H9 (cell line): ENCODE measurements at regions not wholly inside any gene's neighbourhood (a gene's known extent, or its start where the extent isn't known, plus 50 kb on each side); places are given as distances from the start of the nearest gene placed in this dataset.

Source experiments
- DNase-seq: peaks from one replicate; pipeline ENCODE4 v3.0.0-alpha.2; 2017
- H2AFZ ChIP-seq: one replicate; pipeline ENCODE4 v1.6.1; 2013; ENCODE audit warnings: mild to moderate bottlenecking, low read length, control low read depth, moderate library complexity
- H2AK5ac ChIP-seq: 2 replicates; pipeline ENCODE4 v1.6.1; 2013; ENCODE audit warnings: low read length, control low read depth, mixed read lengths; ENCODE audit not compliant: insufficient read length
- H2BK120ac ChIP-seq: one replicate; pipeline ENCODE4 v1.6.1; 2013; ENCODE audit warnings: low read depth, mild to moderate bottlenecking, low read length, control low read depth, inconsistent platforms; ENCODE audit not compliant: poor library complexity, severe bottlenecking
- H2BK12ac ChIP-seq: 2 replicates; pipeline ENCODE4 v1.6.1; 2013; ENCODE audit warnings: low read length, control low read depth, mixed read lengths, low read depth; ENCODE audit not compliant: insufficient read length
- H2BK15ac ChIP-seq: 2 replicates; pipeline ENCODE4 v1.6.1; 2013; ENCODE audit warnings: low read depth, low read length, control low read depth
- H2BK20ac ChIP-seq: one replicate; pipeline ENCODE4 v1.6.1; 2013; ENCODE audit warnings: low read depth, mild to moderate bottlenecking, low read length, control low read depth, inconsistent platforms; ENCODE audit not compliant: poor library complexity, severe bottlenecking
- H2BK5ac ChIP-seq: 2 replicates; pipeline ENCODE4 v1.6.1; 2013; ENCODE audit warnings: low read length, control low read depth, mixed read lengths; ENCODE audit not compliant: insufficient read length
- H3K14ac ChIP-seq: 2 replicates; pipeline ENCODE4 v1.6.1; 2013; ENCODE audit warnings: low read length, control low read depth; ENCODE audit not compliant: insufficient read depth
- H3K18ac ChIP-seq: 2 replicates; pipeline ENCODE4 v1.6.1; 2013; ENCODE audit warnings: low read depth, mild to moderate bottlenecking, mixed read lengths, low read length, control low read depth; ENCODE audit not compliant: insufficient read length
- H3K23ac ChIP-seq: 2 replicates; pipeline ENCODE4 v1.6.1; 2013; ENCODE audit warnings: low read length, control low read depth, mixed read lengths, low read depth; ENCODE audit not compliant: insufficient read length
- H3K23me2 ChIP-seq: 2 replicates; pipeline ENCODE4 v1.6.1; 2013; ENCODE audit warnings: low read depth, mild to moderate bottlenecking, mixed read lengths, low read length, control low read depth; ENCODE audit not compliant: insufficient read length, poor library complexity, severe bottlenecking
- H3K27ac ChIP-seq: 2 replicates; pipeline ENCODE4 v1.5.1; 2013; ENCODE audit warnings: low read length, control low read depth, mixed read lengths, low read depth; ENCODE audit not compliant: insufficient read length
- H3K27me3 ChIP-seq: 2 replicates; pipeline ENCODE4 v1.6.1; 2013; ENCODE audit warnings: low read length, control low read depth, inconsistent platforms; ENCODE audit not compliant: insufficient read depth
- H3K4ac ChIP-seq: 2 replicates; pipeline ENCODE4 v1.6.1; 2013; ENCODE audit warnings: low read depth, mild to moderate bottlenecking, control low read depth, inconsistent platforms, low read length, moderate library complexity
- H3K4me1 ChIP-seq: 2 replicates; pipeline ENCODE4 v1.6.1; 2013; ENCODE audit warnings: low read length, control low read depth, inconsistent platforms; ENCODE audit not compliant: insufficient read depth
- H3K4me2 ChIP-seq: 2 replicates; pipeline ENCODE4 v1.6.1; 2013; ENCODE audit warnings: low read length, control low read depth, mixed read lengths; ENCODE audit not compliant: insufficient read length, insufficient read depth
- H3K56ac ChIP-seq: 2 replicates; pipeline ENCODE4 v1.6.1; 2013; ENCODE audit warnings: low read depth, mild to moderate bottlenecking, mixed read lengths, low read length, control low read depth; ENCODE audit not compliant: insufficient read length
- H3K79me1 ChIP-seq: 2 replicates; pipeline ENCODE4 v1.6.1; 2013; ENCODE audit warnings: low read depth, mild to moderate bottlenecking, moderate library complexity, low read length, control low read depth, inconsistent platforms; ENCODE audit not compliant: insufficient read depth, poor library complexity, severe bottlenecking
- H3K79me2 ChIP-seq: 2 replicates; pipeline ENCODE4 v1.6.1; 2013; ENCODE audit warnings: low read length, control low read depth, inconsistent platforms; ENCODE audit not compliant: insufficient read depth
- H3K9ac ChIP-seq: 2 replicates; pipeline ENCODE4 v1.6.1; 2013; ENCODE audit warnings: low read length, control low read depth, mixed read lengths; ENCODE audit not compliant: insufficient read length; ENCODE audit errors: extremely low read depth
- H3K9me3 ChIP-seq: one replicate; pipeline ENCODE4 v1.6.1; 2013; ENCODE audit warnings: low read depth, low read length, inconsistent platforms; ENCODE audit not compliant: control insufficient read depth
- H3T11ph ChIP-seq: one replicate; pipeline ENCODE4 v1.6.1; 2013; ENCODE audit warnings: mild to moderate bottlenecking, low read length, control low read depth, inconsistent platforms
- H4K20me1 ChIP-seq: one replicate; pipeline ENCODE4 v1.6.1; 2013; ENCODE audit not compliant: control insufficient read depth, insufficient read length, insufficient read depth
- H4K5ac ChIP-seq: 2 replicates; pipeline ENCODE4 v1.6.1; 2013; ENCODE audit warnings: low read depth, mild to moderate bottlenecking, mixed read lengths, low read length, control low read depth; ENCODE audit not compliant: insufficient read length
- H4K8ac ChIP-seq: replicated peaks from 2 replicates; pipeline ENCODE4 v1.6.1; 2013; ENCODE audit warnings: low read length, control low read depth, mixed read lengths, low read depth; ENCODE audit not compliant: insufficient read length
- H4K91ac ChIP-seq: 2 replicates; pipeline ENCODE4 v1.6.1; 2013; ENCODE audit warnings: low read depth, mild to moderate bottlenecking, moderate library complexity, mixed read lengths, low read length, control low read depth; ENCODE audit not compliant: insufficient read length
- H3K27ac Mint-ChIP-seq, 3 experiments: 2 replicates in 2 of 3; 3 replicates in 1 of 3; pipeline ENCODE4 v1.8.0; 2020 to 2021; ENCODE audit warnings: mixed read lengths in 3 of 3, mild to moderate bottlenecking in 1 of 3, moderate library complexity in 1 of 3
- H3K27me3 Mint-ChIP-seq: 2 replicates; pipeline ENCODE4 v1.8.0; 2021; ENCODE audit warnings: low read depth, mild to moderate bottlenecking, moderate library complexity, mixed read lengths
- H3K36me3 Mint-ChIP-seq, 3 experiments: 2 replicates in 2 of 3; 3 replicates in 1 of 3; pipeline ENCODE4 v1.8.0; 2020 to 2021; ENCODE audit warnings: low read depth in 3 of 3, mixed read lengths in 3 of 3; ENCODE audit not compliant: insufficient read depth in 1 of 3
- H3K4me1 Mint-ChIP-seq, 2 experiments: 2 replicates each; pipeline ENCODE4 v1.8.0; 2020; ENCODE audit warnings: mixed read lengths in 2 of 2
- H3K4me3 Mint-ChIP-seq, 2 experiments: 2 replicates in 1 of 2; 3 replicates in 1 of 2; pipeline ENCODE4 v1.8.0; 2020 to 2021; ENCODE audit warnings: mild to moderate bottlenecking in 2 of 2, mixed read lengths in 2 of 2, moderate library complexity in 1 of 2
- H3K9me3 Mint-ChIP-seq, 2 experiments: 2 replicates in 1 of 2; 3 replicates in 1 of 2; pipeline ENCODE4 v1.8.0; 2020; ENCODE audit warnings: mild to moderate bottlenecking in 2 of 2, mixed read lengths in 2 of 2, moderate library complexity in 1 of 2
- WGBS: extraction: QIAGEN DNeasy Blood & Tissue Kit; methylation state at CpG from one replicate; pipeline ENCODE4 v1.1.7; 2013; ENCODE audit warnings: missing lambda C conversion rate, low lambda C conversion rate, mixed read lengths; ENCODE audit not compliant: insufficient read length; ENCODE audit errors: extremely low coverage; 5-methylcytosine and 5-hydroxymethylcytosine counted together
- TF ChIP-seq, protein P1 (sequence below): fragments of 200-600 bp; sonication (generic); conservative IDR thresholded peaks from 3 replicates; pipeline ENCODE4 v1.8.0; 2021; ENCODE audit warnings: antibody characterized with exemption, mild to moderate bottlenecking

- H4K91ac ChIP-seq, result no peak overlapping the region
- peaks cover 3 to 9% (median 4%) of the 10 kb centered on the region in 3 experiments; a peak in 6 of 7 replicates for H3K36me3 Mint-ChIP-seq
- H3K4me1 ChIP-seq, result no peaks in the 10 kb centered on the region
- H3K14ac ChIP-seq, result no peak overlapping the region
- H2BK5ac ChIP-seq, result no peak overlapping the region
- H3K9ac ChIP-seq, result no peak overlapping the region
- peaks cover 38% of the 10 kb centered on the region for H3K27me3 Mint-ChIP-seq
- no peak overlapping the region for H3K18ac ChIP-seq
- WGBS, result no CpG with 5 or more reads among the region's 1 CpG
- no peak overlapping the region for H3K4me3 Mint-ChIP-seq
- no peak overlapping the region for H4K8ac ChIP-seq
- H2BK120ac ChIP-seq, result no peak overlapping the region
- H3K27me3 ChIP-seq, result no peaks in the 10 kb centered on the region
- H3K9me3 ChIP-seq, result no peaks in the 10 kb centered on the region
- H3K79me2 ChIP-seq, result no peaks in the 10 kb centered on the region
- no peak overlapping the region for H2AFZ ChIP-seq
- H2AK5ac ChIP-seq, result no peak overlapping the region
- H3K56ac ChIP-seq, result no peak overlapping the region
- H3K79me1 ChIP-seq, result no peaks in the 10 kb centered on the region
- H3K4me2 ChIP-seq, result no peak overlapping the region
- no peaks in the 10 kb centered on the region for H3K4me1 Mint-ChIP-seq
- no peak overlapping the region for H2BK15ac ChIP-seq
- no peak overlapping the region for H3T11ph ChIP-seq
- H3K27ac Mint-ChIP-seq, result no peak overlapping the region
- no peaks in the 10 kb centered on the region for H4K20me1 ChIP-seq
- no peak overlapping the region for H3K4ac ChIP-seq
- H2BK12ac ChIP-seq, result no peak overlapping the region
- H3K27ac ChIP-seq, result no peak overlapping the region
- H3K23ac ChIP-seq, result no peak overlapping the region
- H4K5ac ChIP-seq, result no peak overlapping the region
- no peaks in the 10 kb centered on the region for H3K23me2 ChIP-seq
- H2BK20ac ChIP-seq, result no peak overlapping the region
- H3K9me3 Mint-ChIP-seq, result peaks cover 8 to 12% of the 10 kb centered on the region in 2 experiments
- TF ChIP-seq, protein P1, sequence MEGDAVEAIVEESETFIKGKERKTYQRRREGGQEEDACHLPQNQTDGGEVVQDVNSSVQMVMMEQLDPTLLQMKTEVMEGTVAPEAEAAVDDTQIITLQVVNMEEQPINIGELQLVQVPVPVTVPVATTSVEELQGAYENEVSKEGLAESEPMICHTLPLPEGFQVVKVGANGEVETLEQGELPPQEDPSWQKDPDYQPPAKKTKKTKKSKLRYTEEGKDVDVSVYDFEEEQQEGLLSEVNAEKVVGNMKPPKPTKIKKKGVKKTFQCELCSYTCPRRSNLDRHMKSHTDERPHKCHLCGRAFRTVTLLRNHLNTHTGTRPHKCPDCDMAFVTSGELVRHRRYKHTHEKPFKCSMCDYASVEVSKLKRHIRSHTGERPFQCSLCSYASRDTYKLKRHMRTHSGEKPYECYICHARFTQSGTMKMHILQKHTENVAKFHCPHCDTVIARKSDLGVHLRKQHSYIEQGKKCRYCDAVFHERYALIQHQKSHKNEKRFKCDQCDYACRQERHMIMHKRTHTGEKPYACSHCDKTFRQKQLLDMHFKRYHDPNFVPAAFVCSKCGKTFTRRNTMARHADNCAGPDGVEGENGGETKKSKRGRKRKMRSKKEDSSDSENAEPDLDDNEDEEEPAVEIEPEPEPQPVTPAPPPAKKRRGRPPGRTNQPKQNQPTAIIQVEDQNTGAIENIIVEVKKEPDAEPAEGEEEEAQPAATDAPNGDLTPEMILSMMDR, result no peak
- no peak for DNase-seq
These were observed 289.3 kb downstream of the MDFIC start for GRCh38 chr7:115211171-115211570.
